D721Med (cell line): ENCODE measurements at regions not wholly inside any gene's neighbourhood (a gene's known extent, or its start where the extent isn't known, plus 50 kb on each side); places are given as distances from the start of the nearest gene placed in this dataset.

ENCODE experiments used
- DNase-seq: peaks from one replicate; pipeline ENCODE4 v3.0.0; 2011; ENCODE audit warnings: low spot score; ENCODE audit not compliant: insufficient read length
- FAIRE-seq: peaks from 2 replicates; lab custom pipeline; 2011; peaks lifted over from hg19 to GRCh38; lab: Jason Lieb, UNC
- CTCF ChIP-seq: IDR thresholded peaks from 2 replicates; pipeline ENCODE4 v1.5.1; 2012; ENCODE audit warnings: mild to moderate bottlenecking, control low read depth; ENCODE audit not compliant: insufficient read depth; ENCODE audit errors: missing control alignments

- FAIRE-seq = no peak
- DNase-seq = no peak
- TF ChIP-seq CTCF = no peak
Measured at GRCh38 chr1:191577213-191577612, 581.0 kb upstream of the RGS18 start.

GRCh38 chr1:191578281-191578680 lies 580.0 kb upstream of the RGS18 start:
- TF ChIP-seq CTCF = no peak
- DNase-seq (no peak), FAIRE-seq (no peak)

- TF ChIP-seq CTCF = no peak
- DNase-seq (no peak), FAIRE-seq (no peak)
Measured at GRCh38 chr1:191579019-191579418, 579.2 kb upstream of the RGS18 start.

GRCh38 chr1:191582169-191582568 lies 576.1 kb upstream of the RGS18 start:
- DNase-seq = no peak
- no peak for FAIRE-seq
- no peak for TF ChIP-seq CTCF

- no peak for TF ChIP-seq CTCF
- no peak for DNase-seq
- FAIRE-seq = peak; percentile 44
Measured at GRCh38 chr1:191585095-191585494, 573.2 kb upstream of the RGS18 start.

- DNase-seq (no peak), FAIRE-seq (no peak)
- no peak for TF ChIP-seq CTCF
Measured at GRCh38 chr1:191588905-191589304, 569.4 kb upstream of the RGS18 start.

GRCh38 chr1:191589536-191589935 lies 568.7 kb upstream of the RGS18 start:
- FAIRE-seq = no peak
- DNase-seq = no peak
- no peak for TF ChIP-seq CTCF
